A673 (cell line): ENCODE measurements at regions not wholly inside any gene's neighbourhood (a gene's known extent, or its start where the extent isn't known, plus 50 kb on each side); places are given as distances from the start of the nearest gene placed in this dataset.

Experiments used
- BruUV-seq: library from RNA; stranded (reverse); fragments of 400-500 nt; replicated peaks from 2 replicates; lab custom pipeline; 2021; lab: Mats Ljungman, UMichigan
- CTCF ChIA-PET: fragments of 300-600 bp; sonication (Branson Sonifier 250); formaldehyde crosslinking; loops from one replicate; lab custom pipeline; 2022; ENCODE audit warnings: antibody characterized with exemption; lab: Charles Lee
- POLR2A ChIA-PET: fragments of 300-600 bp; sonication (Branson Sonifier 250); formaldehyde crosslinking; loops from one replicate; lab custom pipeline; 2022; ENCODE audit warnings: antibody characterized with exemption; ENCODE audit not compliant: low non-redundant PET; lab: Charles Lee
- DNase-seq: peaks from one replicate; pipeline ENCODE4 v3.0.0-alpha.2; 2015; ENCODE audit warnings: low spot score
- H3K27ac ChIP-seq: fragments of 200-600 bp; sonication (generic); 2 replicates; pipeline ENCODE4 v1.5.1; 2016; ENCODE audit warnings: mixed run types, low read depth, mild to moderate bottlenecking, mixed read lengths, antibody characterized with exemption, low read length; ENCODE audit not compliant: poor library complexity, severe bottlenecking
- H3K27me3 ChIP-seq: fragments of 200-600 bp; sonication (generic); replicated peaks from 2 replicates; pipeline ENCODE4 v1.6.1; 2017; ENCODE audit warnings: mixed run types, low read depth, mild to moderate bottlenecking, mixed read lengths, antibody characterized with exemption, low read length; ENCODE audit not compliant: insufficient read depth, poor library complexity
- H3K36me3 ChIP-seq: fragments of 200-600 bp; sonication (generic); 2 replicates; pipeline ENCODE4 v1.6.1; 2016; ENCODE audit warnings: mixed run types, mild to moderate bottlenecking, mixed read lengths, antibody characterized with exemption, low read length; ENCODE audit not compliant: insufficient read depth, poor library complexity, severe bottlenecking
- H3K4me1 ChIP-seq: fragments of 200-600 bp; sonication (generic); 2 replicates; pipeline ENCODE4 v1.6.1; 2017; ENCODE audit warnings: mixed run types, mild to moderate bottlenecking, mixed read lengths, antibody characterized with exemption, low read length; ENCODE audit not compliant: insufficient read depth, poor library complexity, severe bottlenecking
- H3K4me3 ChIP-seq: fragments of 200-600 bp; sonication (generic); 2 replicates; pipeline ENCODE4 v1.5.1; 2016; ENCODE audit warnings: low read depth, mixed run types, mild to moderate bottlenecking, mixed read lengths, low read length; ENCODE audit not compliant: poor library complexity, severe bottlenecking
- H3K9me3 ChIP-seq: fragments of 200-600 bp; sonication (generic); 2 replicates; pipeline ENCODE4 v1.6.1; 2016; ENCODE audit warnings: mixed run types, low read depth, mild to moderate bottlenecking, mixed read lengths, antibody characterized with exemption, low read length; ENCODE audit not compliant: poor library complexity, severe bottlenecking
- CTCF ChIP-seq: fragments of 300-800, 200-600 bp; sonication (generic); conservative IDR thresholded peaks from 2 replicates; pipeline ENCODE4 v1.5.1; 2017; ENCODE audit warnings: low read depth, mild to moderate bottlenecking, antibody characterized with exemption, low read length, moderate library complexity, mixed read lengths
- EZH2 ChIP-seq: fragments of 200-600 bp; sonication (generic); IDR thresholded peaks from 2 replicates; pipeline ENCODE4 v1.6.1; 2017; ENCODE audit warnings: borderline replicate concordance, low read depth, mild to moderate bottlenecking, mixed read lengths, antibody characterized with exemption, low read length; ENCODE audit not compliant: poor library complexity, severe bottlenecking
- intact Hi-C: fragments of 100-400 bp; cut with micrococcal nuclease; formaldehyde crosslinking; loops from one replicate; pipeline ENCODE4 v1.10.0; 2022; ENCODE audit not compliant: unreplicated experiment

- BruUV-seq = no TSS peak
Measured at GRCh38 chrX:134162032-134162431, 75.0 kb upstream of the CCDC160 start.

GRCh38 chrX:134163836-134164235 is 73.1 kb upstream of the CCDC160 start:
- Histone ChIP-seq H3K4me1 (no peaks in the 10 kb centered on the region), H3K36me3 (no peaks in the 10 kb centered on the region), H3K27ac (no peak overlapping the region), H3K27me3 (no peaks in the 10 kb centered on the region), H3K4me3 (no peak overlapping the region), H3K9me3 (no peaks in the 10 kb centered on the region)
- no peak for TF ChIP-seq CTCF
- TF ChIP-seq EZH2 = no peak
- no TSS peak for BruUV-seq
- CTCF ChIA-PET = no interaction called here
- intact Hi-C loops = no loop called here
- no peak for DNase-seq
- POLR2A ChIA-PET = no interaction called here

More at GRCh38 chrX:134162032-134162431, 75.0 kb upstream of the CCDC160 start:
- Histone ChIP-seq H3K4me1 (no peaks in the 10 kb centered on the region), H3K9me3 (no peaks in the 10 kb centered on the region), H3K36me3 (no peaks in the 10 kb centered on the region), H3K4me3 (no peak overlapping the region), H3K27ac (no peak overlapping the region), H3K27me3 (no peaks in the 10 kb centered on the region)
- no peak for TF ChIP-seq CTCF
- TF ChIP-seq EZH2 = no peak
- CTCF ChIA-PET = no interaction called here
- no peak for DNase-seq
- POLR2A ChIA-PET = no interaction called here
- intact Hi-C loops = no loop called here

- no peak for TF ChIP-seq CTCF
- TF ChIP-seq EZH2 = no peak
- no peak for DNase-seq
- Histone ChIP-seq H3K36me3 (no peaks in the 10 kb centered on the region), H3K9me3 (no peaks in the 10 kb centered on the region), H3K4me1 (no peaks in the 10 kb centered on the region), H3K27ac (no peak overlapping the region), H3K4me3 (no peak overlapping the region), H3K27me3 (peaks cover 21% of the 10 kb centered on the region)
- no TSS peak for BruUV-seq
- ChIA-PET CTCF (no interaction called here), POLR2A (no interaction called here)
- intact Hi-C loops = no loop called here
Measured at GRCh38 chrX:134167591-134168203, 69.3 kb upstream of the CCDC160 start.
